Endodermal cell (in vitro differentiated cells): ENCODE measurements at regions not wholly inside any gene's neighbourhood (a gene's known extent, or its start where the extent isn't known, plus 50 kb on each side); places are given as distances from the start of the nearest gene placed in this dataset.

Experiments
- DNase-seq: peaks from one replicate; pipeline ENCODE4 v3.0.0-alpha.2; 2017
- H3K27ac ChIP-seq: 2 replicates; pipeline ENCODE4 v1.5.1; 2013; ENCODE audit warnings: mild to moderate bottlenecking, low read depth, low read length, moderate library complexity
- H3K27me3 ChIP-seq: 2 replicates; pipeline ENCODE4 v1.6.1; 2013; ENCODE audit warnings: mild to moderate bottlenecking, low read length, moderate library complexity; ENCODE audit not compliant: insufficient read depth, control insufficient read depth, poor library complexity, severe bottlenecking
- H3K36me3 ChIP-seq: 2 replicates; pipeline ENCODE4 v1.7.0; 2013; ENCODE audit warnings: mild to moderate bottlenecking, low read length, moderate library complexity; ENCODE audit not compliant: control insufficient read depth, insufficient read depth
- H3K4me1 ChIP-seq: one replicate; pipeline ENCODE4 v1.7.0; 2013; ENCODE audit warnings: low read length; ENCODE audit not compliant: control insufficient read depth, insufficient read depth
- H3K4me3 ChIP-seq: 2 replicates; pipeline ENCODE4 v1.5.1; 2013; ENCODE audit warnings: mild to moderate bottlenecking, low read length, moderate library complexity
- H3K9ac ChIP-seq: 2 replicates; pipeline ENCODE4 v1.6.1; 2013; ENCODE audit warnings: mild to moderate bottlenecking, low read length, moderate library complexity; ENCODE audit not compliant: poor library complexity, severe bottlenecking; ENCODE audit errors: extremely low read depth
- H3K9me3 ChIP-seq: 2 replicates; pipeline ENCODE4 v1.6.1; 2013; ENCODE audit warnings: mild to moderate bottlenecking, low read length, moderate library complexity; ENCODE audit not compliant: control insufficient read depth
- H3K27ac Mint-ChIP-seq: 2 replicates; pipeline ENCODE4 v1.8.0; 2020; ENCODE audit warnings: mixed read lengths
- H3K27me3 Mint-ChIP-seq: 2 replicates; pipeline ENCODE4 v1.8.0; 2021; ENCODE audit warnings: mild to moderate bottlenecking, mixed read lengths; ENCODE audit not compliant: insufficient read depth
- H3K36me3 Mint-ChIP-seq: 2 replicates; pipeline ENCODE4 v1.8.0; 2020; ENCODE audit warnings: low read depth, mixed read lengths
- H3K4me1 Mint-ChIP-seq: 2 replicates; pipeline ENCODE4 v1.8.0; 2020; ENCODE audit warnings: mixed read lengths
- H3K4me3 Mint-ChIP-seq: 2 replicates; pipeline ENCODE4 v1.8.0; 2020; ENCODE audit warnings: mild to moderate bottlenecking, moderate library complexity, mixed read lengths
- H3K9me3 Mint-ChIP-seq: 2 replicates; pipeline ENCODE4 v1.8.0; 2020; ENCODE audit warnings: mild to moderate bottlenecking, mixed read lengths
- CTCF ChIP-seq: fragments of 200-600 bp; sonication (generic); conservative IDR thresholded peaks from 2 replicates; pipeline ENCODE4 v1.5.0; 2021; ENCODE audit warnings: antibody characterized with exemption, mild to moderate bottlenecking
- WGBS, 2 experiments: methylation state at CpG; one replicate each; pipeline versions ENCODE4 v1.1.5 to v1.1.7; 2013; ENCODE audit warnings: missing lambda C conversion rate in 2 of 2, mixed read lengths in 1 of 2; ENCODE audit not compliant: insufficient coverage in 1 of 2, insufficient read length in 1 of 2; 5-methylcytosine and 5-hydroxymethylcytosine counted together

GRCh38 chr5:91977579-91977978, 594.5 kb upstream of the ARRDC3 start:
- Mint-ChIP-seq H3K27ac (no peak overlapping the region), H3K9me3 (no peaks in the 10 kb centered on the region), H3K4me3 (no peak overlapping the region), H3K4me1 (peaks cover 4% of the 10 kb centered on the region), H3K36me3 (no peaks in the 10 kb centered on the region), H3K27me3 (no peaks in the 10 kb centered on the region)
- TF ChIP-seq CTCF = no peak
- Histone ChIP-seq H3K9me3 (no peaks in the 10 kb centered on the region), H3K9ac (no peak overlapping the region), H3K27ac (no peak overlapping the region), H3K4me3 (no peak overlapping the region), H3K4me1 (no peaks in the 10 kb centered on the region), H3K36me3 (no peaks in the 10 kb centered on the region), H3K27me3 (no peaks in the 10 kb centered on the region)
- DNase-seq = no peak

GRCh38 chr5:91976451-91976850, 593.3 kb upstream of the ARRDC3 start:
- WGBS, 2 experiments = 76% methylated on average over 3 of the region's 3 CpGs; no CpG with 5 or more reads in 1 of the 2 experiments
- no peak for TF ChIP-seq CTCF
- H3K4me3 ChIP-seq = no peak overlapping the region
- H3K27ac ChIP-seq = peak overlapping the region; percentile 26
- no peak overlapping the region for H3K9ac ChIP-seq
- Mint-ChIP-seq H3K9me3 (no peaks in the 10 kb centered on the region), H3K27ac (no peak overlapping the region), H3K4me1 (peaks cover 4% of the 10 kb centered on the region), H3K27me3 (no peaks in the 10 kb centered on the region), H3K36me3 (no peaks in the 10 kb centered on the region), H3K4me3 (no peak overlapping the region)
- H3K27me3 ChIP-seq = no peaks in the 10 kb centered on the region
- no peaks in the 10 kb centered on the region for H3K9me3 ChIP-seq
- no peak for DNase-seq
- no peaks in the 10 kb centered on the region for H3K36me3 ChIP-seq
- no peaks in the 10 kb centered on the region for H3K4me1 ChIP-seq

GRCh38 chr5:91963166-91963565, 580.0 kb upstream of the ARRDC3 start:
- peaks cover 16% of the 10 kb centered on the region for H3K9me3 Mint-ChIP-seq
- H3K27me3 Mint-ChIP-seq = no peaks in the 10 kb centered on the region
- no peaks in the 10 kb centered on the region for H3K4me1 Mint-ChIP-seq
- no peak overlapping the region for H3K4me3 Mint-ChIP-seq
- no peak for TF ChIP-seq CTCF
- no peak for DNase-seq
- Histone ChIP-seq H3K4me1 (no peaks in the 10 kb centered on the region), H3K4me3 (no peak overlapping the region), H3K9me3 (no peaks in the 10 kb centered on the region), H3K27ac (no peak overlapping the region), H3K36me3 (no peaks in the 10 kb centered on the region), H3K27me3 (no peaks in the 10 kb centered on the region), H3K9ac (no peak overlapping the region)
- no peaks in the 10 kb centered on the region for H3K36me3 Mint-ChIP-seq
- no CpG with 5 or more reads among the region's 1 CpG for WGBS, 2 experiments
- no peak overlapping the region for H3K27ac Mint-ChIP-seq
